Stimulated activated CD8-positive, alpha-beta memory T cell treated with anti-CD3 and anti-CD28 coated beads, Interleukin-4, amount 100 ng/mL, for 1 hour (primary cell): ENCODE measurements at regions not wholly inside any gene's neighbourhood (a gene's known extent, or its start where the extent isn't known, plus 50 kb on each side); places are given as distances from the start of the nearest gene placed in this dataset.

Experiments used
- DNase-seq, 2 donors: peaks; one replicate each; pipeline ENCODE4 v3.0.0-alpha.2; 2020; ENCODE audit warnings: low read depth in 2 of 2, low spot score in 1 of 2

GRCh38 chr17:72422505-72423285 lies 301.9 kb downstream of the SOX9 start:
- DNase-seq: no peak

GRCh38 chr17:72423286-72423589 lies 302.4 kb downstream of the SOX9 start:
- no peak for DNase-seq

GRCh38 chr17:72423718-72424117 lies 302.9 kb downstream of the SOX9 start:
- no peak for DNase-seq

GRCh38 chr17:72424505-72425117 lies 303.8 kb downstream of the SOX9 start:
- DNase-seq: no peak

GRCh38 chr17:72425133-72425793 lies 304.4 kb downstream of the SOX9 start:
- DNase-seq: no peak

- no peak for DNase-seq
These were observed 305.0 kb downstream of the SOX9 start for GRCh38 chr17:72425794-72426168.

- no peak for DNase-seq
These were observed 305.5 kb downstream of the SOX9 start for GRCh38 chr17:72426321-72426720.

GRCh38 chr17:72426948-72427760 lies 306.3 kb downstream of the SOX9 start:
- DNase-seq: no peak

- no peak for DNase-seq
These were observed 306.9 kb downstream of the SOX9 start for GRCh38 chr17:72427761-72428109.

- DNase-seq: no peak
These were observed 308.3 kb downstream of the SOX9 start for GRCh38 chr17:72429066-72429638.

GRCh38 chr17:72430611-72431432 lies 310.0 kb downstream of the SOX9 start:
- no peak for DNase-seq

GRCh38 chr17:72432143-72432621 lies 311.4 kb downstream of the SOX9 start:
- no peak for DNase-seq

GRCh38 chr17:72432881-72433280 lies 312.1 kb downstream of the SOX9 start:
- no peak for DNase-seq

- DNase-seq: no peak
These were observed 313.0 kb downstream of the SOX9 start for GRCh38 chr17:72433797-72434196.

GRCh38 chr17:72434581-72434980 lies 313.8 kb downstream of the SOX9 start:
- no peak for DNase-seq

- DNase-seq: no peak
These were observed 314.3 kb downstream of the SOX9 start for GRCh38 chr17:72434991-72435618.

GRCh38 chr17:72438783-72439182 lies 318.0 kb downstream of the SOX9 start:
- no peak for DNase-seq

GRCh38 chr17:72439893-72440502 lies 319.2 kb downstream of the SOX9 start:
- DNase-seq: no peak

GRCh38 chr17:72440961-72441360 lies 320.1 kb downstream of the SOX9 start:
- DNase-seq: no peak

- no peak for DNase-seq
These were observed 321.1 kb downstream of the SOX9 start for GRCh38 chr17:72441909-72442308.
